ENCODE measurements at regions not wholly inside any gene's neighbourhood (a gene's known extent, or its start where the extent isn't known, plus 50 kb on each side); places are given as distances from the start of the nearest gene placed in this dataset.

DNA sequence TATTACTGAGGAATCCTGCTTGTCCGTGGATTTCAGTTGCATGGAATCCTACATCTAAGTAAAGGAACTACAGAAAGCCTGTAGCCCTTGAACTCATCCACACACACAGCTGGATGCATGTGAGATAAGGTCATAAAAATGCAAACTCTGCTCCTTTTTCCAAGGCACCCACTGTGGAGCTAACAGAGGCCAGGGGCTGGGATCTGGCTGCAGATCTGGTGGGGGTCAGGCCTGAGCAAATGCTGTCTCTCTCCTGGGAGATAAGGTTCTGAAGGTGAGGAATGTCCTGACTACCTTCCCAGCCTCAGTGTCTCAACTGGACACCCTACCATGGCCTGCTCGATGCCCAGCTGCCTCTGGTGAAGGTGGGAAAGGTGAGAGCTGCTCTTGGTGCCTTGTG is 321.5 kb downstream of the LRFN2 start:
- Mint-ChIP-seq H3K4me1 (no peaks in the 10 kb centered on the region), H3K27me3 (ENCODE audit: low read depth) (peaks cover 57% of the 10 kb centered on the region), H3K9me3 (no peaks in the 10 kb centered on the region), H3K27ac (no peak overlapping the region), H3K4me3 (no peak overlapping the region), H3K36me3 (no peaks in the 10 kb centered on the region)
- DNase-seq (ENCODE audit: low spot score in 2 of 2, unreplicated experiment in 2 of 2) = no peak
- TF ChIP-seq, protein P1, sequence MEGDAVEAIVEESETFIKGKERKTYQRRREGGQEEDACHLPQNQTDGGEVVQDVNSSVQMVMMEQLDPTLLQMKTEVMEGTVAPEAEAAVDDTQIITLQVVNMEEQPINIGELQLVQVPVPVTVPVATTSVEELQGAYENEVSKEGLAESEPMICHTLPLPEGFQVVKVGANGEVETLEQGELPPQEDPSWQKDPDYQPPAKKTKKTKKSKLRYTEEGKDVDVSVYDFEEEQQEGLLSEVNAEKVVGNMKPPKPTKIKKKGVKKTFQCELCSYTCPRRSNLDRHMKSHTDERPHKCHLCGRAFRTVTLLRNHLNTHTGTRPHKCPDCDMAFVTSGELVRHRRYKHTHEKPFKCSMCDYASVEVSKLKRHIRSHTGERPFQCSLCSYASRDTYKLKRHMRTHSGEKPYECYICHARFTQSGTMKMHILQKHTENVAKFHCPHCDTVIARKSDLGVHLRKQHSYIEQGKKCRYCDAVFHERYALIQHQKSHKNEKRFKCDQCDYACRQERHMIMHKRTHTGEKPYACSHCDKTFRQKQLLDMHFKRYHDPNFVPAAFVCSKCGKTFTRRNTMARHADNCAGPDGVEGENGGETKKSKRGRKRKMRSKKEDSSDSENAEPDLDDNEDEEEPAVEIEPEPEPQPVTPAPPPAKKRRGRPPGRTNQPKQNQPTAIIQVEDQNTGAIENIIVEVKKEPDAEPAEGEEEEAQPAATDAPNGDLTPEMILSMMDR (IDR thresholded peaks at IDR 0.05; ENCODE audit: unreplicated experiment) = no peak

DNA sequence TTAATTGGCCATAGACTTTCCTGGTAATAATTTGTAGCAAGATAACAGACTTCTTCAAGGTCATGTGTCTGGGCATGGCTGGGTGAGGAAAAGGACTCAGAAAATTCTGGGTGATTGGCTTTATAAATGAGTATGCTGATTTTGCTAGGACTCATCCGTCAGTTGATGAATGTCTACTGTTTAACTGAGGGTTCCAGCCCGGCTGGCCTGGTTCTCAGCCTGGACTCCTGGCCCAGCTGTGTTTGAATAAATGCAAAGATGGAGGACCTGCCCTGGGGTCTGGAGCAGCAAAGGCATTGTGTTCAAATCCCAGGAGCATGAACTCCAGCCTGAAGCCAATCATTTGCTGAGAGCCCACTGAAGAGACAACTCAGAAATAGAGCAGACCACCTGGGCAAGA is 323.2 kb downstream of the LRFN2 start:
- H3K27ac Mint-ChIP-seq = no peak overlapping the region
- H3K27me3 Mint-ChIP-seq (ENCODE audit: low read depth) = peaks cover 46% of the 10 kb centered on the region
- no peaks in the 10 kb centered on the region for H3K4me1 Mint-ChIP-seq
- no peak for DNase-seq (ENCODE audit: low spot score in 2 of 2, unreplicated experiment in 2 of 2)
- no peaks in the 10 kb centered on the region for H3K36me3 Mint-ChIP-seq
- H3K9me3 Mint-ChIP-seq = no peaks in the 10 kb centered on the region
- no peak overlapping the region for H3K4me3 Mint-ChIP-seq
- TF ChIP-seq, protein P1 (IDR thresholded peaks at IDR 0.05; ENCODE audit: unreplicated experiment) = no peak

DNA sequence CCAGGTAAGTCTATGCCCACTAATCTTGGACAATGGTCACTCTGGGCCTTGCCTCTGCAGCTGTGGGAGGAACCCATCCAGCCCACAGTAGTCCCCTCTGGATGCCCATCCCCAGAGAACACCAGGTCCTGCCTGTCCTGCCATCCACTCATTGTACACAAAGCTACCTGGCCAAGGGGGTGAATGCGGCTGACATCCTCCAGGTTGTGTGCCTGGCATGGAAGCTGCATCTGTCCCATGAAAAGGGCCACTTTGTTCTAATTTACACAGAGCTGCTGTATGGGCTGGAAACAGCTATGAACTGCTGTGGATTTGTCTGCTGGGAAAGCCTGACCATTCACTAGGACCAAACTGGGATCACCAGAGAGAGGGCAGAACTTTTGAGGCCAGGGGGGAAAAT is 324.8 kb downstream of the LRFN2 start:
- Mint-ChIP-seq H3K27ac (no peak overlapping the region), H3K9me3 (no peaks in the 10 kb centered on the region), H3K4me3 (no peak overlapping the region), H3K36me3 (no peaks in the 10 kb centered on the region), H3K27me3 (ENCODE audit: low read depth) (peaks cover 41% of the 10 kb centered on the region), H3K4me1 (no peaks in the 10 kb centered on the region)
- TF ChIP-seq, protein P1 (IDR thresholded peaks at IDR 0.05; ENCODE audit: unreplicated experiment) = no peak
- DNase-seq (ENCODE audit: low spot score in 2 of 2, unreplicated experiment in 2 of 2) = no peak

DNA sequence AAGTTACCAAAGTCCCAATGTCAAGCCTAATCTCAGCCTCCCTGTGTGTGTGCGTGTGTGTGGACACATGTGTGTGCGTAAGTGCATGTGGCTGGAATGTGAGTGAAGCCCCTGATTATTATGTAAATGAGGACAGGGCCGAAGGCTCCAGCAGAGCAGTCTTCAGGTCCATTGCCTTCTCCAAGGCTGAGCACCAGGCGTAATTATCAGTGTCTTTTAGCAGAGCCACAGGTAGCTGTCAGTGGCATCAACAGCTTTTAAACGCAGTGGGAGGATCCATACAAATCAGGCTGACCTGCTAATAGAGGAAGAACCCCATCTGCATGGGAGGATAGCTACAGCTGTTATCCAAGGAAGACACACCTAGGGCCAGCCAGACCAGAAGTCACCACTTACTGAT is 324.3 kb upstream of the MOCS1 start:
- DNase-seq (ENCODE audit: low spot score in 2 of 2, unreplicated experiment in 2 of 2) = no peak
- Mint-ChIP-seq H3K4me1 (no peaks in the 10 kb centered on the region), H3K27ac (no peak overlapping the region), H3K36me3 (no peaks in the 10 kb centered on the region), H3K27me3 (ENCODE audit: low read depth) (peaks cover 45% of the 10 kb centered on the region), H3K4me3 (no peak overlapping the region), H3K9me3 (no peaks in the 10 kb centered on the region)
- TF ChIP-seq, protein P1 (IDR thresholded peaks at IDR 0.05; ENCODE audit: unreplicated experiment) = no peak

DNA sequence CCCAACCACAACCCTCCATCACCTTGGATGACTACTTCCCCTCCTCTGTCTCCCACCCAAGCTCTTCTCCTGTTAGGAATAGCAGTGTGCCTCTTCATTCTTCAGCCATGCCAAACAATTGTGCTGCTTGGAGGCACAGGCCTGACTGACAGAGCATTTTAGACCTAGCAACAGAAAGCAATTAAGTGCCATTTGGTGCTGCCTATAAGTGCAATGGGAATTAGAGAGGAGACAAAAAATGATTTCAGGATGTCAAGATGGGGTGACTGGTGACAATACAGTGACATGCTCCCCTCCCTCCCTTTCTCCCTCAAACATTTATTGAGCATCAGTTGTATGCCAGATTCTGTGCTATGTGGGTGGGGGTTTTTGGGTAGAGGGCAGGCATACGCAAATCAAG is 322.6 kb upstream of the MOCS1 start:
- no peaks in the 10 kb centered on the region for H3K36me3 Mint-ChIP-seq
- DNase-seq (ENCODE audit: low spot score in 2 of 2, unreplicated experiment in 2 of 2) = no peak
- TF ChIP-seq, protein P1 (IDR thresholded peaks at IDR 0.05; ENCODE audit: unreplicated experiment) = no peak
- H3K27me3 Mint-ChIP-seq (ENCODE audit: low read depth) = peaks cover 47% of the 10 kb centered on the region
- no peak overlapping the region for H3K27ac Mint-ChIP-seq
- no peaks in the 10 kb centered on the region for H3K4me1 Mint-ChIP-seq
- no peaks in the 10 kb centered on the region for H3K9me3 Mint-ChIP-seq
- H3K4me3 Mint-ChIP-seq = no peak overlapping the region

DNA sequence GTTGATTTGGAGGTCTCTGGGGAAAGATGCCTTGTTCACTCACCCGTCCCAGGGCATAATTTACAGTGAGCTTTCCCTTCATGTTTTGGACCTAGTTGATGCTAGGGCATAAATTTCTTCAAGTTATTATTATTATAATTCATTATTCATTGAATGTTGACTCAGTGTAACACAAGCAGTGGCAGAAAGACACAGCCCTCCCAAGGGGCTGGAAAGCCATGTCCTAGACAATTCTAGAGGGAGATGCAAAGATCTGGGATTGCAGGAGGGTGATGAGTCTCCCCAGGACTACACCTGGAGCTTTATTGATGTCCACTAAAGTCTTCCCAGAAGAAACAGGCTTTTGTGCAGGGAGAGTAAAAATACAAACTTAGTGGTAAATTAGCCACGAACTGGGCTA is 322.0 kb upstream of the MOCS1 start:
- DNase-seq (ENCODE audit: low spot score in 2 of 2, unreplicated experiment in 2 of 2) = no peak
- Mint-ChIP-seq H3K27me3 (ENCODE audit: low read depth) (peaks cover 48% of the 10 kb centered on the region), H3K4me1 (no peaks in the 10 kb centered on the region), H3K27ac (no peak overlapping the region), H3K9me3 (no peaks in the 10 kb centered on the region), H3K36me3 (no peaks in the 10 kb centered on the region), H3K4me3 (no peak overlapping the region)
- TF ChIP-seq, protein P1 (IDR thresholded peaks at IDR 0.05; ENCODE audit: unreplicated experiment) = no peak
